ENCODE measurements at regions not wholly inside any gene's neighbourhood (a gene's known extent, or its start where the extent isn't known, plus 50 kb on each side); places are given as distances from the start of the nearest gene placed in this dataset.

- TF ChIP-seq CTCF (IDR thresholded peaks at IDR 0.05; ENCODE audit: low read depth, low read length) (no peak), POLR2A (IDR thresholded peaks at IDR 0.05; ENCODE audit: extremely low read depth, insufficient read length) (no peak), MAX (IDR thresholded peaks at IDR 0.05; ENCODE audit: low read depth, low read length) (no peak), MYC (IDR thresholded peaks at IDR 0.05; ENCODE audit: low read depth, low read length) (no peak)
Observed at GRCh38 chr6:69466979-69467570, 329.7 kb downstream of the LMBRD1 start.

Measured in NB4 (cell line).